Thoracic aorta (tissue), 2 donors: ENCODE measurements at regions not wholly inside any gene's neighbourhood (a gene's known extent, or its start where the extent isn't known, plus 50 kb on each side); places are given as distances from the start of the nearest gene placed in this dataset.

Experiments used
- ATAC-seq: fragments of 150-250 bp; one replicate; pipeline ENCODE4 v1.8.0; 2017; ENCODE audit warnings: low read depth; ENCODE audit not compliant: insufficient number of reproducible peaks, low FRiP score
- DNase-seq: peaks from one replicate; pipeline ENCODE4 v3.0.0-alpha.2; 2020; ENCODE audit warnings: low spot score
- H3K27ac ChIP-seq, 2 donors: fragments of 200-600 bp; sonication (generic); 1 replicate in 1 of 2; 2 replicates in 1 of 2; pipeline ENCODE4 v1.5.1; 2016; ENCODE audit warnings: mild to moderate bottlenecking in 2 of 2, moderate library complexity in 2 of 2
- H3K27me3 ChIP-seq: fragments of 200-600 bp; sonication (generic); replicated peaks from 2 replicates; pipeline ENCODE4 v1.6.0; 2016; ENCODE audit warnings: mild to moderate bottlenecking; ENCODE audit not compliant: insufficient read depth
- H3K36me3 ChIP-seq: fragments of 200-600 bp; sonication (generic); one replicate; pipeline ENCODE4 v1.5.1; 2016
- H3K4me1 ChIP-seq, 2 donors: fragments of 200-600 bp; sonication (generic); 1 replicate in 1 of 2; 2 replicates in 1 of 2; pipeline versions ENCODE4 v1.5.1 to v1.6.0; 2016; ENCODE audit warnings: low read depth in 2 of 2, mild to moderate bottlenecking in 1 of 2; ENCODE audit not compliant: control insufficient read depth in 1 of 2
- H3K4me3 ChIP-seq: fragments of 200-600 bp; sonication (generic); 2 replicates; pipeline ENCODE4 v1.5.1; 2016; ENCODE audit warnings: mild to moderate bottlenecking
- H3K9me3 ChIP-seq: fragments of 200-600 bp; sonication (generic); 2 replicates; pipeline ENCODE4 v1.5.1; 2016
- CTCF ChIP-seq: fragments of 200-600 bp; sonication (generic); IDR thresholded peaks from one replicate; pipeline ENCODE4 v1.5.1; 2019; ENCODE audit warnings: antibody characterized with exemption

GRCh38 chr4:114100288-114101031 is 121.0 kb upstream of the ARSJ start:
- TF ChIP-seq CTCF: no peak
- no peaks in the 10 kb centered on the region for H3K4me1 ChIP-seq
- DNase-seq: no peak

GRCh38 chr4:114103908-114104307 is 124.5 kb upstream of the ARSJ start:
- Histone ChIP-seq H3K36me3 (no peaks in the 10 kb centered on the region), H3K4me3 (no peak overlapping the region), H3K27ac (no peak overlapping the region), H3K27me3 (no peaks in the 10 kb centered on the region), H3K4me1 (no peaks in the 10 kb centered on the region), H3K9me3 (no peaks in the 10 kb centered on the region)
- TF ChIP-seq CTCF: no peak
- ATAC-seq (no peak), DNase-seq (no peak)

More at GRCh38 chr4:114100288-114101031, 121.0 kb upstream of the ARSJ start:
- Histone ChIP-seq H3K36me3 (no peaks in the 10 kb centered on the region), H3K27me3 (no peaks in the 10 kb centered on the region), H3K9me3 (no peaks in the 10 kb centered on the region), H3K27ac (no peak overlapping the region), H3K4me3 (no peak overlapping the region)
- ATAC-seq: no peak

GRCh38 chr4:114108869-114109268 is 129.4 kb upstream of the ARSJ start:
- Histone ChIP-seq H3K9me3 (no peaks in the 10 kb centered on the region), H3K36me3 (no peaks in the 10 kb centered on the region), H3K27me3 (no peaks in the 10 kb centered on the region), H3K27ac (no peak overlapping the region), H3K4me1 (no peaks in the 10 kb centered on the region), H3K4me3 (no peak overlapping the region)
- DNase-seq (no peak), ATAC-seq (no peak)
- TF ChIP-seq CTCF: no peak

GRCh38 chr4:114109776-114110175 is 130.3 kb upstream of the ARSJ start:
- DNase-seq: no peak
- Histone ChIP-seq H3K27ac (no peak overlapping the region), H3K36me3 (no peaks in the 10 kb centered on the region), H3K4me3 (no peak overlapping the region), H3K9me3 (no peaks in the 10 kb centered on the region), H3K27me3 (no peaks in the 10 kb centered on the region), H3K4me1 (no peaks in the 10 kb centered on the region)
- no peak for ATAC-seq
- TF ChIP-seq CTCF: no peak

- no peak for TF ChIP-seq CTCF
Observed at GRCh38 chr4:114115526-114115925, 136.1 kb upstream of the ARSJ start.

More at GRCh38 chr4:114115526-114115925, 136.1 kb upstream of the ARSJ start:
- no peak for ATAC-seq
- Histone ChIP-seq H3K4me1 (no peaks in the 10 kb centered on the region), H3K36me3 (no peaks in the 10 kb centered on the region), H3K4me3 (no peak overlapping the region), H3K27ac (no peak overlapping the region), H3K27me3 (no peaks in the 10 kb centered on the region), H3K9me3 (no peaks in the 10 kb centered on the region)
- DNase-seq: no peak
